HG03196 (cell line): ENCODE measurements at regions not wholly inside any gene's neighbourhood (a gene's known extent, or its start where the extent isn't known, plus 50 kb on each side); places are given as distances from the start of the nearest gene placed in this dataset.
A peak's percentile ranks its signal among the peaks of the same experiment; 100 is the strongest.

ENCODE experiments used
- ATAC-seq: cut with Tn5 transposase; IDR thresholded peaks from one replicate; pipeline ENCODE4 v1.9.1; 2021; ENCODE audit not compliant: unreplicated experiment

DNA sequence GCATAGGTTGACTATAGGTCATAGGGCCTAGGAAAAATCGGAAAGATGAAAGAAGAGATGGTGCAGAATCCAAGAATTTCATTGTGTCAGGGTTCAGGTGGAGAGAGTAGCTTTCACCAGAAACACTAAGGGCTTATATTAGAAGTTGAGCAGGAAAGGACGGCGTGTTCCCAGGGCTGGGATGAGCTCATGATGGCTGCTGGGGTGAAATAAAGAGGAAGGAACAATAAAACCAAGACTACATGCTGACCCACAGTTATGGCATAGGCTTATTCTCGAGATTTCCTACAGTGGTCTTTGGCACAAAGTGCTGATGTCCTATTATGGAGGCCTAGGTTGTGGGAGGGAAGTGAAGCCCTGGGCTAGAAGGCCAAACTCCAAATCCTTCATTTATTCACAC is 195.8 kb downstream of the PTEN start:
- no peak for ATAC-seq

DNA sequence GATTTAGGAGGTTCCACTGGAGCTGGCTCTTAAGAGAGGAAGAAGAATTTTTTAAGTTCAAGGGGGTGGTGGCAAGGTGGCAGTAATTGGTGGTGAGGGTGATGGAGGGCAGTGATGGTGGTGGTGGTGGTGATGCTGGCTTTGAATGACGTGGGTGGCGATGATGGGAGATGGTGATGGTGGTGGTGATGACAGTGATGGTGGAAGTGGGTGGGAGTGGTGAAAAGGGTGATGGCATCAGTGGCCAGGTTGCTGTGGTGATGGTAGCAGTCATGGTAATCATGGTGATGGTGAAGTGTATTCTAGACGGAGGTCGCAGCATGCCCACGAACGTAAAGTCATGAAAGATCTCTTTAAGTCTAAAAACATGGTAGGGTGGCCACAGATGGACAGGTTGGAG is 197.3 kb downstream of the PTEN start:
- ATAC-seq, result no peak

- no peak for ATAC-seq
These were observed 199.0 kb downstream of the PTEN start for GRCh38 chr10:88062385-88062784.

GRCh38 chr10:88062798-88063472 is 199.5 kb downstream of the PTEN start:
- ATAC-seq, result no peak

DNA sequence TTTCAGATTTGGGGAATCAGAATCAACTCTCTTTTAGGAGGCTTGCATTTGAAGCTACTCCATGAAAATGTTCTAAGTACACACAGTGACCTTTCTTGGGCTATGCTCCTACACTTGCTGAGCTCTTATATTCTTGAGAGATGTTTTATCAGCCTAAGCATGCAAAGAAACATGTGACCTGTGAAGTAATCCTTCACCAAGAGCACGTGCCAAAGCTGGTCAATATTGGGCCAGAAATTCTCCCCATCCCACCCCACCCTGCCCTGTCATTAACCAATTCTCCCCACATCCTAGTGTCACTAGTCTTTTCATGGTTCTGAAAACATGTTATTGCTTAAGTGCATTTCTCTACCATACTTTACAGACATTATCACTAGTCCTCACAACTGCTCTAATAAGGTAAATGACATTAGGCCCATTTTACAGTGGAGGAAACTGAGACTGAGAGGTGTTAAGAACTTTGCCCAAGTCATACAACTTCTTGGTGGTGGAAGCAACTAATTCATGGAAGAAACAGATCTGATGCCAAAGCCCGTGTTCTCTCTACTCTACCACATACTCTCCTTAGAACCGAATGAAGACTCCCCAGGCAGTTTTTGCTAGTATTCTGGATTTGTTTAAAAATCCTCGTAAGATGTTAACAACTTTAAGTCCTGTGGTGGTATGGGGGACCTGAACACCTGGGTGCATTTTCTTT is 200.6 kb downstream of the PTEN start:
- no peak for ATAC-seq

- ATAC-seq, result peak; percentile 52
These were observed 201.4 kb downstream of the PTEN start for GRCh38 chr10:88064608-88065382.

GRCh38 chr10:88065383-88066049 is 202.1 kb downstream of the PTEN start:
- ATAC-seq, result no peak

DNA sequence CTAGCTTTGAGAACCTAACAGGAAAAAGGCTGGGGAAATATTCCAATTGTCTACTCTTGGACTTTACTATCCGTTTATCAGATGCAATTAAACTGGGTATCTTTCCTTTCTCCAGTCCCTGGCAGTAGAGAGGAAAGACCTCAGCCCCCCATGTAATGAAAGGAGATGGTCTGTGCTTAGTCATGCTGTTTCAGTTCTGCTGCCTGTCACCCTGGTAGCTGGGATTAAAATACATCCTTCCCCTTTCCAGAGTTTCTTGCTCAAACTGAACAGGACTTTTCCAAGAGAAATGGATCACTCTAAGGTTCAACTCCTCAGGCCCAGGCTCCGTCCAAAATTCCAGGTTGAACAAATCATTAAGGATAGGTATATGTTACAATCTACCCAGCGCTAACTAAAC is 202.9 kb downstream of the PTEN start:
- no peak for ATAC-seq

DNA sequence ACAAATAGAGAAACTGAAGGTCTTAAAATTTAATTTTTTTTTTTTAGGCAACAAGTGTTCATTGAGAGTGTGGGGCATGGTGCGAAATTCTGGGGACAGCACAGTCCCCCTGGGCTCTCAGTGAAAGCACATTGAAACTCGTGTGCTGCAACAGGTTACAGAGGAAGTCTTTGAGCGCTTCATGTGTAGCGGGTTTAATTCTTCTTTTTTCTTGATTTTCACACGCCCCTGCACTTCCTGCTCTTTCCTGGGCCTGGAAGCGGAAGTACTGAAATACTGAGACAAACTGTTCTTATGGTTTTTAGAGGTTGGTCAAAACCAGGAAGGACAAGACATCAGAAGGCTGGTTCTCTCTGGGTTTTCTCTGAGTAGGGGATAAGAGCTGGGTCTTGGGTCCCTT is 203.5 kb downstream of the PTEN start:
- peak; percentile 22 for ATAC-seq

- no peak for ATAC-seq
These were observed 204.3 kb downstream of the PTEN start for GRCh38 chr10:88067737-88068136.

DNA sequence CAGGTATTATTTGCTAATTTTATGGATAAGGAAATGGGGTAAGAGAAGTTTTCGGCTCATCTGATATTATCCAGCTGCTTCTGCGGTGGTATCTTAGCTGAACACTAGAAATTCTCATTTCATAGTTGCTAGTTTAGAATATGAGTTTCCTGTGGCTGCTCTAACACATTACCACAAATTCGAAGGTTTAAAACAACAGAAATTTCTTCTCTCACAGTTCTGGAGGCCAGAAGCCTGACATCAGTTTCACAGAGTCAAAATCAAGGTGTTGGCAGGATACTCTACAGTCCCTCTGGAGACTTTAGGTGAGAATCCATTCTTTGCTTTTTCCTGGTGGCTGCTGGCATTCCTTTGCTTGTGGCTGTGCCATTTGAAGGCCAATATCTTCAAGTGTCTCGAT is 205.9 kb downstream of the PTEN start:
- no peak for ATAC-seq

DNA sequence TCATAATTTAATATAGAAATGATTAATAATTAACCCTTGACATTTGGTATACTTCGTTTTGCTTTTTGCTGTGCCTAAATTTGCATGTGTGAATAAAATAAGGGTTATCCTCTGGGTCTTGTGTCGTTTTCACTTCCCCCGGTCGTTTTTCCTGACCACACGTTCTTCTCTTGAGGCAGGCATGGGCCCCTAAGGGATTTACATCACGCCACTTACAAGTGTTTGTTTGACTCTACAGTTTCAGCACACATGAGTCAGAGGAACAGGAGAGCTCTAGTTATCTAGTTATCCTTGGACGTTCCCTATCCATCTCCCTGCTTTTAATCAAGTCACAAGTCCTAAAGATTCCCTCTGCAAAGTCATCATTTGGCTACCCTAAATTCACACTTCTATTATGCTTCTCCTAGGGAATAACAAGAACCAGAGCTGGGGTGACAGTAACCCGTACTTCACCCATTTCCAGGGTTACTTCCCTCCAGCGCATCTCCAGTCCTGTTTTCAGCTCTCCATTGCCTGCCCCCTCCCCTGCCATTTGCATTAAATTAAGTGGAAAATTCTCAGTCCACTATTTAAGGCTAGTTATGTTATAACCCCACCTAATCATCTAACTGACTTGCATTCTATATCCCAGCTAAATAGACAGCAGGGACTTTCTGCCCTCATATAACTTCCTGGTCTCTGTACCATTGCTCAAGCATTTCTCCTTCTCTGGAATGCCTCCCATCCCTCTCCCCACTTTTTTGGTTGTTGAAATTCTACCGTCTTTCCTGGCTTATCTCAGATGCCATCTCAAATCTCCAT is 206.9 kb downstream of the PTEN start:
- peak; percentile 46 for ATAC-seq

- no peak for ATAC-seq
These were observed 208.5 kb downstream of the PTEN start for GRCh38 chr10:88071879-88072278.

- ATAC-seq, result no peak
These were observed 210.3 kb downstream of the PTEN start for GRCh38 chr10:88073682-88074081.

DNA sequence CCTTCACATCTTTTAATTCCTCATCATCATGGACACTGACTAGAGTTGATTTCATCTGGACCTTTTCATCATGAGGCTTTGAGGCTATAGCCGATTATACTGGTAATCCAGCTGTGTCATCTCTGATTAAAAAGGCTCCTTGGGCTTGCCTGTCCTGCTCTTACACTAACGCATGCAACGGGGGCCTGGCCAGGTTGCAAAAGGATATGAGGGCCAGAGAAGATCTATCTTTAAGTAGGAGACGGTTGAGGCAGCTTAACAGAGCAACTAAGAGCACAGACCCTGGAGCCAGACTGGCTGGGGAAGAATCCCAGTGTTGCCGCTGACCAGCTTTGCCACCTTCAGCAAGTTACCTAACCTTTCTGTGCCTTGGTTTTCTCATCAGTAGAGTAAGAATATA is 211.5 kb downstream of the PTEN start:
- no peak for ATAC-seq

- ATAC-seq, result peak; percentile 40
These were observed 212.8 kb downstream of the PTEN start for GRCh38 chr10:88076027-88076880.

- no peak for ATAC-seq
These were observed 214.6 kb downstream of the PTEN start for GRCh38 chr10:88077977-88078376.

DNA sequence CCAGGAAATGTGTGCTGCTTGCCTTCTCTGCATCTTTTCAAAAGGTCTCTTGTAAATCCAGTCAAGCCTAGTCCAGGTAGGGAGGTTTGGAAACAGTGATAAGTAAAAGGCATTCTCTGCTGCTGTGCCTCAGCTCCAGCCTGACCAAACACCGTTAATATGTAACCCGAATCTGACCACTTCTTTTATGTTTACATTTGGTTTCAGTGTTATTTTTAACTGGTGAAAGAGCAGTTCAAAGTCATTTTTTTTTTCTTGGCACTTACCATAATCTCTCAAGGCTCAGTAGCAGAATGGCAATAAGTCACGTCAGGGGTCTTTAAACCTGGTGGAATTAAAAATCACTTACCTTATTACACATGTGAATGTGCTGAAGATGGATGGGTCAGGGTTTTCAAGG is 216.8 kb downstream of the PTEN start:
- ATAC-seq, result peak; percentile 60

DNA sequence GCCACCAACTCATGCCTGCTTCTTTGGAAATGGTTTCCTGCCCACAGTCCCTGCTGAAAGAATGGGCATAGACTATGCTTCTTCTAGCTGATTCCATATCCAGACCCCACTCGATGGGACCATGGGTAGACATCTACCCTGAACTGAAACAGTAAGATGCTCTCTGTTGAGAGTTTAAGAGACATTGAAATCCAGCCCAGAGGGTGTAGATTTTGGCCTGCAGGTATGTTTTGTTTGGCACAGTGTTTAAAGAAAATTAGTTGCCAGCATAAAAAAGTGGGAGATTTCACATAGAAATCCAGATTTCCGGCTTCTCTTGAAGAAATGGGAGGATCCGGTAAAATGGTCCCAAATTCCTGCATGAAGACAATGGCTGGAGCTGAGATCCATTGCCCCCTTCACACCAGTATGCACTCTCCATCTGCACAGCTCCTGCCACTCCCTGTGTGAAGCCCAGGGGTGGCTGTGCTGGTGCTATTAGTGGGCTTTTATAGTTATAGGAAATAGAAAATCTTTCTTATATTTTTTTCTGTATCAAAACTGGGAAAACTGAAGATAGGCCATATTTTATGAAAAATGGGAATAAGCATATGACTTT is 218.1 kb downstream of the PTEN start:
- no peak for ATAC-seq
